GM12878 (cell line): ENCODE measurements at regions not wholly inside any gene's neighbourhood (a gene's known extent, or its start where the extent isn't known, plus 50 kb on each side); places are given as distances from the start of the nearest gene placed in this dataset.

Source experiments
- DPF2 ChIP-seq: fragments of 450-650 bp; IDR thresholded peaks from 2 replicates; pipeline ENCODE4 v1.6.1; 2017; ENCODE audit warnings: mild to moderate bottlenecking
- JUND ChIP-seq: IDR thresholded peaks from 2 replicates; pipeline ENCODE4 v1.6.1; 2012; ENCODE audit warnings: low read depth, mild to moderate bottlenecking, low read length, improper control_type of control experiment, moderate library complexity
- LARP7 ChIP-seq: fragments of 450-650 bp; IDR thresholded peaks from 2 replicates; pipeline ENCODE4 v1.6.1; 2017; ENCODE audit warnings: mild to moderate bottlenecking
- MEF2A ChIP-seq: IDR thresholded peaks from 2 replicates; pipeline ENCODE4 v1.6.1; 2011; ENCODE audit warnings: low read depth, mild to moderate bottlenecking, low read length, moderate library complexity; ENCODE audit not compliant: insufficient read depth
- PAX8 ChIP-seq: fragments of 450-650 bp; IDR thresholded peaks from 2 replicates; pipeline ENCODE4 v1.6.1; 2017; ENCODE audit warnings: mild to moderate bottlenecking, moderate library complexity
- POLR2A ChIP-seq: IDR thresholded peaks from 2 replicates; pipeline ENCODE4 v1.6.1; 2011; ENCODE audit warnings: low read depth, mild to moderate bottlenecking, low read length
- ZBTB33 ChIP-seq: fragments of 450-650 bp; IDR thresholded peaks from 2 replicates; pipeline ENCODE4 v1.6.1; 2017; ENCODE audit warnings: mild to moderate bottlenecking

DNA sequence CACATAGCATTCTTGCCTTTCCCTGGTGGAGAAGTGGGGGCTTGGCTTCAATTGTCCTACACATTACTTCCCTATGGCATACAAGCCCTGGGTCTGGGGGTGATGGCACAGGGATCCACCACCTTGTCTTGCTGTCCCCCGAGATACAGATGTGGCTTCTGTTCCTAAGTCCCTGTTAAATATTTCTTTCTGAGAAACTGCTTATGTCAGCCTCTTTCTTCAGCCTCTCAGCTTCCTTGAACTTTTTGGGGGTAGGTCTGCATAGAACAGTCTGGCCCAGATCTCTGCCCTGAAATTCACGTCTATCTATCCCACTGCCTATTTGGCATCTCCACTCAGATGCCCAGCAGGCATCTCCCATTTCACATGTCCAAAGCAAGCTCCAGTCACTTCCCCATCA is 177.4 kb downstream of the SCP2D1 start:
- TF ChIP-seq POLR2A = no peak
- no peak for TF ChIP-seq JUND
- no peak for TF ChIP-seq PAX8
- no peak for TF ChIP-seq MEF2A
- no peak for TF ChIP-seq ZBTB33
- TF ChIP-seq DPF2 = no peak
- TF ChIP-seq LARP7 = no peak
